Astrocyte of the cerebellum (primary cell): ENCODE measurements at regions not wholly inside any gene's neighbourhood (a gene's known extent, or its start where the extent isn't known, plus 50 kb on each side); places are given as distances from the start of the nearest gene placed in this dataset.
"Not testable (repeated sequence)": the region's sequence is repeated elsewhere in the genome, so short reads cannot be mapped to it uniquely, and the experiment has no call there.

ENCODE experiments used
- DNase-seq: peaks from one replicate; pipeline ENCODE4 v3.0.0-alpha.2; 2011; ENCODE audit warnings: low read depth
- H3K4me3 ChIP-seq: 2 replicates; pipeline ENCODE4 v1.5.1; 2011; ENCODE audit warnings: mild to moderate bottlenecking, low read depth, low read length, moderate library complexity
- in situ Hi-C: cut with HindIII; loops from 2 replicates; pipeline ENCODE4 v1.10.0; 2017; ENCODE audit warnings: low sequenced_read_pairs
- TF ChIP-seq, protein P1 (sequence below): IDR thresholded peaks from 2 replicates; pipeline ENCODE4 v1.5.1; 2012; ENCODE audit warnings: low read length, low read depth, moderate library complexity, mild to moderate bottlenecking; ENCODE audit errors: missing control alignments

DNA sequence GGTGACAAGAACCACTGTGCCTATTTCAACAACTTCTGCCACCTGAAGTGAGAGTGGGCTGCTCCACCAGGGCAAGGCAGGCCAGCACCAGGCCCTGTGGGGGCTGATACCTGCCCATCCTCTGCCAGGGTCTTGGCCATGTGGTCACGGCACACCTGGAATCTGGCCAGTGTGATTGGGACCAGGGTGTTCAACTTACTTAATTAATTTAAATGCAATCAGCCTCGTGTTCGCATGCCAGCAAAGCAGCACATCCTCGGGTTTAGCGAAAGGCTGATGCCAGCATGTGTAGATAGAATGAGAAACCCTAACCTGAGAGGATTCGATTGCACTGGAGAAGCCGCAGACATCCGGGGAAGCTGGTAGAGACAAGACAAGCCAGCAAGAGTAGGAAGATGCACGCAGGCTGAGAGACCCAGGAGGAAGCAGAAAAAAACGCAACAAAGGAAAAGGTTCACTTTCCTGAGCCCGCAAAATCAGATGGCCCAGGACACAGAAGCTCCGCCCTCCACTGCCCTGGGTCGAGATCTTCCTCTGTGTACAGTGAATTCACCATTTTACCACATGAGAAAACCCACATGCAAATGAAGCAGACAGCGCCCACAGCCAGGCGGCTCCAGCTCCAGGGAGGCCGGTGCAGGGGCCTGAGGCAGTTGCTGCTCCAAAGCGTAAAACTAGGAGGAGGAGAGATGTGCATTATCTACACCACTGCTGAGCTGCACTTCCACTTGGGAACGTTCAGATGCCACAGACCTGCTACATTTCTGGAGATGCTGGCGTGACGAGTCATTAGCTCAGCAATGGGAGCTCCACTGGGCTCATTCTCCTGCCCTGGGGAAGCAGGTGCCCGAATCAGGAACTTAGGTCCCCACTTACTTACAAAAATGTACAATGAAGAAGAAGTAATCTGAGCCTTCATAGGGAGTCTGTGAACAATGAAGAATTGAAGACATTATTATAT, 92.1 kb downstream of the TMEM18 start:
- TF ChIP-seq, protein P1, sequence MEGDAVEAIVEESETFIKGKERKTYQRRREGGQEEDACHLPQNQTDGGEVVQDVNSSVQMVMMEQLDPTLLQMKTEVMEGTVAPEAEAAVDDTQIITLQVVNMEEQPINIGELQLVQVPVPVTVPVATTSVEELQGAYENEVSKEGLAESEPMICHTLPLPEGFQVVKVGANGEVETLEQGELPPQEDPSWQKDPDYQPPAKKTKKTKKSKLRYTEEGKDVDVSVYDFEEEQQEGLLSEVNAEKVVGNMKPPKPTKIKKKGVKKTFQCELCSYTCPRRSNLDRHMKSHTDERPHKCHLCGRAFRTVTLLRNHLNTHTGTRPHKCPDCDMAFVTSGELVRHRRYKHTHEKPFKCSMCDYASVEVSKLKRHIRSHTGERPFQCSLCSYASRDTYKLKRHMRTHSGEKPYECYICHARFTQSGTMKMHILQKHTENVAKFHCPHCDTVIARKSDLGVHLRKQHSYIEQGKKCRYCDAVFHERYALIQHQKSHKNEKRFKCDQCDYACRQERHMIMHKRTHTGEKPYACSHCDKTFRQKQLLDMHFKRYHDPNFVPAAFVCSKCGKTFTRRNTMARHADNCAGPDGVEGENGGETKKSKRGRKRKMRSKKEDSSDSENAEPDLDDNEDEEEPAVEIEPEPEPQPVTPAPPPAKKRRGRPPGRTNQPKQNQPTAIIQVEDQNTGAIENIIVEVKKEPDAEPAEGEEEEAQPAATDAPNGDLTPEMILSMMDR: no peak
- in situ Hi-C loops: no loop called here
- no peak overlapping the region for H3K4me3 ChIP-seq
- DNase-seq: no peak

- DNase-seq: no peak
- in situ Hi-C loops: no loop called here
- TF ChIP-seq, protein P1: no peak
These were observed 93.5 kb downstream of the TMEM18 start for GRCh38 chr2:583666-584065.

DNA sequence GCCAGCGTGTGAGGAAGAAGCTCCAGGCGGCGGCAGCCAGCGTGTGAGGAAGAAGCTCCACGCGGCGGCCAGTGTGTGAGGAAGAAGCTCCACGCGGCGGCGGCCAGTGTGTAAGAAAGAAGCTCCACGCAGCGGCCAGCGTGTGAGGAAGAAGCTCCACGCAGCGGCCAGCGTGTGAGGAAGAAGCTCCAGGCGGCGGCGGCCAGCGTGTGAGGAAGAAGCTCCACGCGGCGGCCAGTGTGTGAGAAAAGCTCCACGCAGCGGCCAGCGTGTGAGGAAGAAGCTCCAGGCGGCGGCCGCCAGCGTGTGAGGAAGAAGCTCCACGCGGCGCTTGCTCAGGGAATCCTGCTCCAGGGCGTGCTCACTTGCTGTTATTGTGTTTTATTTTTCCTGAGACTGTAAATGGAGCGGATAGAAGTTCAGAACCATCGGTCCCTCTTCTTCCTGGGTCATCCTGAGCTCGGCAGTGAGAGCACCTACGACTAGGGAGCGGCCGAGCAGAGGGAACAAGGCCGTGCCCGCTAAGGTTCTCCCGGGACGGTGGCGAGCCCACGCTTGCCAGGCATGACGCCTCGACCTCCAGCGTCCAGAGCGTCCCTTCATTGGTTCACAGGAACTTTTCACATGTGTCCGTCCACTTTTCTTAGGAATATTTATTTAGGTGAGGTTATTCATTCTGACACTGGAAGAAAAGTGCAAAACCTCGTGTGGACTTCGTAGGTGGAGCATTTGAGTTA, 94.2 kb downstream of the TMEM18 start:
- TF ChIP-seq, protein P1: no peak
- H3K4me3 ChIP-seq: no peak overlapping the region
- in situ Hi-C loops: no loop called here
- DNase-seq: no peak

More at GRCh38 chr2:583666-584065, 93.5 kb downstream of the TMEM18 start:
- H3K4me3 ChIP-seq: no peak overlapping the region

- in situ Hi-C loops, DNase-seq, H3K4me3 ChIP-seq: not testable (repeated sequence)
These were observed 94.9 kb downstream of the TMEM18 start for GRCh38 chr2:582289-582688.

- no peak for DNase-seq
- in situ Hi-C loops: no loop called here
- no peak overlapping the region for H3K4me3 ChIP-seq
- TF ChIP-seq, protein P1: no peak
These were observed 97.2 kb downstream of the TMEM18 start for GRCh38 chr2:579961-580360.

- no peak for DNase-seq
- TF ChIP-seq, protein P1: no peak
- in situ Hi-C loops: no loop called here
- no peak overlapping the region for H3K4me3 ChIP-seq
These were observed 97.8 kb downstream of the TMEM18 start for GRCh38 chr2:579351-579886.
